ENCODE measurements at regions not wholly inside any gene's neighbourhood (a gene's known extent, or its start where the extent isn't known, plus 50 kb on each side); places are given as distances from the start of the nearest gene placed in this dataset.

DNA sequence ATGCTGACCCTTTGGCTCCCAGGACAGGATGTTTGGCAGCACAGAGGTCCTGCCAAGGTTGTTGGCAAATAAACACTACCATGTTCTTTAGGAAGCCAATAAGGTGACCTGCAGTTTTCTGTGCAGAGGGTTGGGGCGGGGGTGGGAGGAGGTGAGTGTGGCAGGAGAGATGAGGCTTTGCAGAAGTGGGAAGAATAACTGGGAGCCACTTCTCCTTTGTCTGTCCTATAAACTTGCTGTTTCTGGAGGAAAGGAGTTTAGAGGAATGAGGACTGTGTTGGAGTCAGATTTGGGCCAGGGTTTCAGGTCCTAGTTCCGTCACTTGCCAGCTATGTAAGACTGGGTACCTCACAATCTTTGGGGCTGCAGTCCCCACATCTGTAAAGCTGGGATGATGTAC lies 187.6 kb upstream of the SPRED2 start:
- Histone ChIP-seq H3K4ac (ENCODE audit: low read depth, low read length) (no peak overlapping the region), H2BK120ac (ENCODE audit: low read depth, low read length) (no peak overlapping the region), H3K9ac (ENCODE audit: low read depth, low read length) (no peak overlapping the region), H3K4me2 (ENCODE audit: low read depth, low read length) (no peak overlapping the region), H3K56ac (ENCODE audit: extremely low read depth, insufficient read depth, low read length) (no peak overlapping the region), H3K14ac (replicated peaks; ENCODE audit: low read depth, low read length) (no peak overlapping the region), H3K18ac (ENCODE audit: low read depth, low read length) (no peak overlapping the region), H4K8ac (ENCODE audit: low read depth in 2 of 2, low read length in 2 of 2) (no peak overlapping the region), H2AK5ac (ENCODE audit: low read depth, low read length) (no peak overlapping the region), H2BK15ac (ENCODE audit: low read depth, low read length) (no peak overlapping the region), H3K27me3 (ENCODE audit: control insufficient read depth, insufficient read depth, low read length) (peaks cover 46% of the 10 kb centered on the region), H3K27ac (ENCODE audit: insufficient read depth, low read length) (no peak overlapping the region), H3K23ac (ENCODE audit: low read depth, low read length) (no peak overlapping the region), H3K36me3 (ENCODE audit: control insufficient read depth, insufficient read depth, low read length) (no peaks in the 10 kb centered on the region), H2AK9ac (replicated peaks; ENCODE audit: low read depth, low read length, poor library complexity) (no peak overlapping the region), H3K9me1 (ENCODE audit: insufficient read depth, low read length) (no peaks in the 10 kb centered on the region; the same call in 1 of the 2 replicates), H2AFZ (replicated peaks; ENCODE audit: low read length, poor library complexity) (no peak overlapping the region), H2BK20ac (ENCODE audit: low read depth, low read length) (no peak overlapping the region), H3K9me3 (ENCODE audit: control insufficient read depth, insufficient read depth, low read length) (no peaks in the 10 kb centered on the region), H4K5ac (ENCODE audit: low read depth, low read length) (no peak overlapping the region), H3K4me1 (ENCODE audit: control insufficient read depth, insufficient read depth, low read length) (peaks cover 8% of the 10 kb centered on the region; the same call in 1 of the 2 replicates), H2BK5ac (ENCODE audit: low read depth, low read length, poor library complexity, severe bottlenecking) (no peak overlapping the region), H3K79me1 (ENCODE audit: low read depth in 1 of 2, low read length in 2 of 2) (no peaks in the 10 kb centered on the region), H4K20me1 (ENCODE audit: insufficient read depth, low read length) (no peaks in the 10 kb centered on the region), H4K91ac (ENCODE audit: insufficient read depth, low read depth, low read length) (no peak overlapping the region), H3K4me3 (ENCODE audit: insufficient read depth, low read depth, low read length) (no peak overlapping the region)
- POLR2A ChIA-PET (ENCODE audit: unreplicated experiment), result no interaction called here
- BruUV-seq (replicated peaks), result no TSS peak
- DNase-seq, result no peak
- in situ Hi-C loops (cut with MboI; ENCODE audit: low sequenced_read_pairs) (no loop called here), dilution Hi-C loops (cut with HindIII; ENCODE audit: low sequenced_read_pairs, unreplicated experiment) (no loop called here), intact Hi-C loops (cut with micrococcal nuclease) (no loop called here)
- ATAC-seq (ENCODE audit: low read depth), result no peak
- CTCF ChIA-PET, result interaction anchor here (0.6 kb wide), 1 partner anchor 1966 kb away, joined by 3 read pairs; no protein-coding TSS in a partner anchor
- TF ChIP-seq, protein P1, sequence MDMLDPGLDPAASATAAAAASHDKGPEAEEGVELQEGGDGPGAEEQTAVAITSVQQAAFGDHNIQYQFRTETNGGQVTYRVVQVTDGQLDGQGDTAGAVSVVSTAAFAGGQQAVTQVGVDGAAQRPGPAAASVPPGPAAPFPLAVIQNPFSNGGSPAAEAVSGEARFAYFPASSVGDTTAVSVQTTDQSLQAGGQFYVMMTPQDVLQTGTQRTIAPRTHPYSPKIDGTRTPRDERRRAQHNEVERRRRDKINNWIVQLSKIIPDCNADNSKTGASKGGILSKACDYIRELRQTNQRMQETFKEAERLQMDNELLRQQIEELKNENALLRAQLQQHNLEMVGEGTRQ (IDR thresholded peaks at IDR 0.05; ENCODE audit: low read depth, low read length), result no peak
- TF ChIP-seq RAD21 (IDR thresholded peaks at IDR 0.05; ENCODE audit: low read length) (no peak), CHD1 (IDR thresholded peaks at IDR 0.05; ENCODE audit: low read depth, low read length) (no peak), SMC3 (IDR thresholded peaks at IDR 0.05; ENCODE audit: low read depth, low read length) (no peak), MAZ (IDR thresholded peaks at IDR 0.05; ENCODE audit: borderline replicate concordance, low read depth, low read length) (no peak), FOS (IDR thresholded peaks at IDR 0.05; ENCODE audit: low read depth, low read length) (no peak), BHLHE40 (IDR thresholded peaks at IDR 0.05; ENCODE audit: low read depth, low read length) (no peak), POLR2A (IDR thresholded peaks at IDR 0.05; ENCODE audit: low read depth, low read length) (no peak), NFE2L2 (IDR thresholded peaks at IDR 0.05; ENCODE audit: low read depth, low read length) (no peak), CEBPB (IDR thresholded peaks at IDR 0.05; ENCODE audit: low read depth, low read length) (no peak), RFX5 (IDR thresholded peaks at IDR 0.05; ENCODE audit: low read depth, low read length) (no peak), MAFK (IDR thresholded peaks at IDR 0.05; ENCODE audit: low read depth, low read length) (no peak), RCOR1 (IDR thresholded peaks at IDR 0.05; ENCODE audit: insufficient replicate concordance, low read length) (no peak), MXI1 (IDR thresholded peaks at IDR 0.05; ENCODE audit: borderline replicate concordance, low read depth, low read length) (no peak)
- TF ChIP-seq, protein P2, sequence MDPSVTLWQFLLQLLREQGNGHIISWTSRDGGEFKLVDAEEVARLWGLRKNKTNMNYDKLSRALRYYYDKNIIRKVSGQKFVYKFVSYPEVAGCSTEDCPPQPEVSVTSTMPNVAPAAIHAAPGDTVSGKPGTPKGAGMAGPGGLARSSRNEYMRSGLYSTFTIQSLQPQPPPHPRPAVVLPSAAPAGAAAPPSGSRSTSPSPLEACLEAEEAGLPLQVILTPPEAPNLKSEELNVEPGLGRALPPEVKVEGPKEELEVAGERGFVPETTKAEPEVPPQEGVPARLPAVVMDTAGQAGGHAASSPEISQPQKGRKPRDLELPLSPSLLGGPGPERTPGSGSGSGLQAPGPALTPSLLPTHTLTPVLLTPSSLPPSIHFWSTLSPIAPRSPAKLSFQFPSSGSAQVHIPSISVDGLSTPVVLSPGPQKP (IDR thresholded peaks at IDR 0.05; ENCODE audit: borderline replicate concordance, low read depth, low read length), result no peak
- TF ChIP-seq, protein P3, sequence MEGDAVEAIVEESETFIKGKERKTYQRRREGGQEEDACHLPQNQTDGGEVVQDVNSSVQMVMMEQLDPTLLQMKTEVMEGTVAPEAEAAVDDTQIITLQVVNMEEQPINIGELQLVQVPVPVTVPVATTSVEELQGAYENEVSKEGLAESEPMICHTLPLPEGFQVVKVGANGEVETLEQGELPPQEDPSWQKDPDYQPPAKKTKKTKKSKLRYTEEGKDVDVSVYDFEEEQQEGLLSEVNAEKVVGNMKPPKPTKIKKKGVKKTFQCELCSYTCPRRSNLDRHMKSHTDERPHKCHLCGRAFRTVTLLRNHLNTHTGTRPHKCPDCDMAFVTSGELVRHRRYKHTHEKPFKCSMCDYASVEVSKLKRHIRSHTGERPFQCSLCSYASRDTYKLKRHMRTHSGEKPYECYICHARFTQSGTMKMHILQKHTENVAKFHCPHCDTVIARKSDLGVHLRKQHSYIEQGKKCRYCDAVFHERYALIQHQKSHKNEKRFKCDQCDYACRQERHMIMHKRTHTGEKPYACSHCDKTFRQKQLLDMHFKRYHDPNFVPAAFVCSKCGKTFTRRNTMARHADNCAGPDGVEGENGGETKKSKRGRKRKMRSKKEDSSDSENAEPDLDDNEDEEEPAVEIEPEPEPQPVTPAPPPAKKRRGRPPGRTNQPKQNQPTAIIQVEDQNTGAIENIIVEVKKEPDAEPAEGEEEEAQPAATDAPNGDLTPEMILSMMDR (conservative IDR thresholded peaks at IDR 0.05; ENCODE audit: low read depth, low read length), result no peak
- 60% methylated on average over 1 of the region's 2 CpGs; no CpG with 5 or more reads in 1 of the 2 experiments for WGBS, 2 experiments (ENCODE audit: extremely low coverage in 2 of 2, insufficient read length in 1 of 2)

All from IMR-90 (cell line).